PC-9 (cell line): ENCODE measurements at regions not wholly inside any gene's neighbourhood (a gene's known extent, or its start where the extent isn't known, plus 50 kb on each side); places are given as distances from the start of the nearest gene placed in this dataset.

Experiments
- CTCF ChIP-seq: fragments of 200-600 bp; sonication (generic); conservative IDR thresholded peaks from 2 replicates; pipeline ENCODE4 v1.6.1; 2017; ENCODE audit warnings: mixed run types, antibody characterized with exemption, mild to moderate bottlenecking, moderate library complexity
- EZH2 ChIP-seq: fragments of 200-600 bp; sonication (generic); IDR thresholded peaks from 2 replicates; pipeline ENCODE4 v1.8.0; 2017; ENCODE audit warnings: antibody characterized with exemption, low read depth

GRCh38 chr15:66841953-66842681, 140.1 kb downstream of the SMAD6 start:
- TF ChIP-seq EZH2, result no peak
- TF ChIP-seq CTCF, result no peak
